D721Med (cell line): ENCODE measurements at regions not wholly inside any gene's neighbourhood (a gene's known extent, or its start where the extent isn't known, plus 50 kb on each side); places are given as distances from the start of the nearest gene placed in this dataset.

Experiments used
- DNase-seq: peaks from one replicate; pipeline ENCODE4 v3.0.0; 2011; ENCODE audit warnings: low spot score; ENCODE audit not compliant: insufficient read length
- FAIRE-seq: peaks from 2 replicates; lab custom pipeline; 2011; peaks lifted over from hg19 to GRCh38; lab: Jason Lieb, UNC
- CTCF ChIP-seq: IDR thresholded peaks from 2 replicates; pipeline ENCODE4 v1.5.1; 2012; ENCODE audit warnings: mild to moderate bottlenecking, control low read depth; ENCODE audit not compliant: insufficient read depth; ENCODE audit errors: missing control alignments

GRCh38 chr4:33566649-33567048 is 2677.7 kb downstream of the ARAP2 start:
- DNase-seq: no peak
- no peak for TF ChIP-seq CTCF
- no peak for FAIRE-seq

GRCh38 chr4:33577791-33578190 is 2666.5 kb downstream of the ARAP2 start:
- no peak for FAIRE-seq
- TF ChIP-seq CTCF: no peak
- DNase-seq: no peak

GRCh38 chr4:33579951-33580350 is 2664.4 kb downstream of the ARAP2 start:
- no peak for TF ChIP-seq CTCF
- DNase-seq: no peak
- no peak for FAIRE-seq

DNA sequence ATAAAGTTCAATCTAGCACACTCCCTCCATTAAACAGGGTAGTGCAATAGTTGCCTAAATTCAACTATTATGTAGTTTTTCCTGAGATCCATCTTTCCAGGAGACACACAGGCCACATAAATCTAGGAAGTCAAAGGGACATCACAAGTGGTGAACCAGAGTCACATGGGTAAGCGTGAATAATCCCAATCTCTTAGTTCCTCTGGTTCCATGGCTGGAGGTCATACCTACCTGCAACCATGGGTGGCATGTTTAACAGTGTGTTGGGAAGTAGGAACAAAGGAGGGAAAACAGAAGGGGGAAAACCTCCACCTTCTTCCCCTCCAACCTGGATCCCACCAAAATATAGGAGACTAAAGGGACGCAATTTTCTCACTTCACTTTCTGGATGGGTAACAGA is 2651.6 kb downstream of the ARAP2 start:
- TF ChIP-seq CTCF: no peak
- no peak for FAIRE-seq

GRCh38 chr4:33606951-33607350 is 2637.4 kb downstream of the ARAP2 start:
- DNase-seq (no peak), FAIRE-seq (no peak)
- no peak for TF ChIP-seq CTCF

More for the DNA sequence above, 2651.6 kb downstream of the ARAP2 start:
- no peak for DNase-seq

- DNase-seq (no peak), FAIRE-seq (no peak)
- TF ChIP-seq CTCF: no peak
Observed at GRCh38 chr4:33616121-33616520, 2628.2 kb downstream of the ARAP2 start.

DNA sequence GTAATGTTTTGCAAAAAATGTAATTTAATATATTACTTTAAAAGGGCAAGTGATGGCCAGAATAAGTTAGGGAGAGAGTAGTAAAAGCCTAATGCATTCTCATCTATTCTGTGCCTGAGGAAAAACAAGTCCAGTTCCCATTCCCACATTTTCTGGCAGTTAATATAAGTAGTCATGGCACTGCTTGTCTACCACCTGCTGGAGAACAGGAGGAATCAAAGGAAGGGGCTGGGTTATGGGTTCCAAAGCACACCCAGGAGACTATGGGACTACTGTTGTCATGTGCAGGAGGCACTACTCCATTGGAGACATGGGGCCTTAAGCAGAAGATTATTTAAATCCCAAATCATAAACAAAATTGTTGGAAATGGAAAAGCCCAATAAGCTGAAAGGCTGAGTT is 2618.6 kb downstream of the ARAP2 start:
- no peak for DNase-seq
- no peak for TF ChIP-seq CTCF
- FAIRE-seq: no peak
